Right lobe of liver (tissue), 4 donors: ENCODE measurements at regions not wholly inside any gene's neighbourhood (a gene's known extent, or its start where the extent isn't known, plus 50 kb on each side); places are given as distances from the start of the nearest gene placed in this dataset.

Experiments
- POLR2A ChIP-seq: fragments of 450-650 bp; IDR thresholded peaks from one replicate; pipeline ENCODE4 v1.6.1; 2017; ENCODE audit warnings: antibody characterized with exemption, mild to moderate bottlenecking
- TF ChIP-seq, protein P1 (sequence below), 4 donors: fragments of 200-600 bp in 3 of 4; fragments of 450-650 bp in 1 of 4; IDR thresholded peaks; one replicate each; pipeline versions ENCODE4 v1.5.1 to v1.8.0; 2016 to 2022; ENCODE audit warnings: antibody characterized with exemption in 4 of 4, mild to moderate bottlenecking in 2 of 4
- donor health status: DM: no; HTN: no; CAD: no.
- donor health status: DM: no; HTN: no; CAD: no.
- donor health status: DM: no; HTN: yes; CAD: no.

- TF ChIP-seq, protein P1, sequence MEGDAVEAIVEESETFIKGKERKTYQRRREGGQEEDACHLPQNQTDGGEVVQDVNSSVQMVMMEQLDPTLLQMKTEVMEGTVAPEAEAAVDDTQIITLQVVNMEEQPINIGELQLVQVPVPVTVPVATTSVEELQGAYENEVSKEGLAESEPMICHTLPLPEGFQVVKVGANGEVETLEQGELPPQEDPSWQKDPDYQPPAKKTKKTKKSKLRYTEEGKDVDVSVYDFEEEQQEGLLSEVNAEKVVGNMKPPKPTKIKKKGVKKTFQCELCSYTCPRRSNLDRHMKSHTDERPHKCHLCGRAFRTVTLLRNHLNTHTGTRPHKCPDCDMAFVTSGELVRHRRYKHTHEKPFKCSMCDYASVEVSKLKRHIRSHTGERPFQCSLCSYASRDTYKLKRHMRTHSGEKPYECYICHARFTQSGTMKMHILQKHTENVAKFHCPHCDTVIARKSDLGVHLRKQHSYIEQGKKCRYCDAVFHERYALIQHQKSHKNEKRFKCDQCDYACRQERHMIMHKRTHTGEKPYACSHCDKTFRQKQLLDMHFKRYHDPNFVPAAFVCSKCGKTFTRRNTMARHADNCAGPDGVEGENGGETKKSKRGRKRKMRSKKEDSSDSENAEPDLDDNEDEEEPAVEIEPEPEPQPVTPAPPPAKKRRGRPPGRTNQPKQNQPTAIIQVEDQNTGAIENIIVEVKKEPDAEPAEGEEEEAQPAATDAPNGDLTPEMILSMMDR (IDR thresholded peaks at IDR 0.05), result no peak
- no peak for TF ChIP-seq POLR2A
Observed at GRCh38 chr4:108433832-108434231, 186.5 kb upstream of the RPL34 start.
